Suprapubic skin (tissue), 4 donors: ENCODE measurements at regions not wholly inside any gene's neighbourhood (a gene's known extent, or its start where the extent isn't known, plus 50 kb on each side); places are given as distances from the start of the nearest gene placed in this dataset.

Source experiments
- CTCF ChIP-seq, 2 donors: fragments of 200-600 bp in 1 of 2; fragments of 450-650 bp in 1 of 2; sonication (generic) in 1 of 2; IDR thresholded peaks; one replicate each; pipeline ENCODE4 v1.5.1; 2016 to 2019; ENCODE audit warnings: antibody characterized with exemption in 2 of 2, mild to moderate bottlenecking in 1 of 2, moderate library complexity in 1 of 2
- POLR2A ChIP-seq, 2 donors: fragments of 450-650 bp; IDR thresholded peaks; one replicate each; pipeline ENCODE4 v1.6.1; 2017; ENCODE audit warnings: antibody characterized with exemption in 2 of 2, mild to moderate bottlenecking in 2 of 2, moderate library complexity in 2 of 2
- POLR2AphosphoS5 ChIP-seq, 3 donors: sonication (generic); formaldehyde crosslinking; IDR thresholded peaks; one replicate each; pipeline ENCODE4 v1.6.1; 2017; ENCODE audit warnings: antibody characterized with exemption in 3 of 3

GRCh38 chr6:99013145-99013544 lies 65.4 kb upstream of the FBXL4 start:
- no peak for TF ChIP-seq POLR2AphosphoS5 (IDR thresholded peaks at IDR 0.05)
- TF ChIP-seq CTCF (IDR thresholded peaks at IDR 0.05): no peak
- no peak for TF ChIP-seq POLR2A (IDR thresholded peaks at IDR 0.05)
